GM20000 (cell line): ENCODE measurements at regions not wholly inside any gene's neighbourhood (a gene's known extent, or its start where the extent isn't known, plus 50 kb on each side); places are given as distances from the start of the nearest gene placed in this dataset.

Experiments used
- DNase-seq: peaks from one replicate; pipeline ENCODE4 v3.0.0; 2012; ENCODE audit warnings: low spot score
- TF ChIP-seq, protein P1 (sequence below): IDR thresholded peaks from 2 replicates; pipeline ENCODE4 v1.5.1; 2012; ENCODE audit warnings: mild to moderate bottlenecking, control low read depth; ENCODE audit errors: extremely low read depth, missing control alignments

DNA sequence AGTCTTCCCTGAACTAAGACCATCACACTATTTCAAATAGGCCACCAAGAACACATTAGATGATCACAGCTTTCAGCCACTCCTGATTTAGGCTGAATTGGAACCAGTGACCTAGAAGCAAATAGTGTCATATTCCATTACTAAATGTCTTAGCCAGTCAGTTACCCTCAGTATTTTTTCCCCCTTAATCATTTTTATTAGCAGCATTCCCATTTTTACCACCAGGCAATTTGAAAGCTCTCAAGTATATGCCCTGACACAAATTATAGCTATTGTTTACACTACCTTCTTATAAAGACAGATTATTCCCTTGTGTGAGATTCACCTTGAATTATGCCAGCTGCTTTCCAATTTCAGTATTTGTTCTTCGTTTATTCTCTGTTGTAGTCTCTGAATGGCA lies 1146.9 kb downstream of the PDHA2 start:
- TF ChIP-seq, protein P1, sequence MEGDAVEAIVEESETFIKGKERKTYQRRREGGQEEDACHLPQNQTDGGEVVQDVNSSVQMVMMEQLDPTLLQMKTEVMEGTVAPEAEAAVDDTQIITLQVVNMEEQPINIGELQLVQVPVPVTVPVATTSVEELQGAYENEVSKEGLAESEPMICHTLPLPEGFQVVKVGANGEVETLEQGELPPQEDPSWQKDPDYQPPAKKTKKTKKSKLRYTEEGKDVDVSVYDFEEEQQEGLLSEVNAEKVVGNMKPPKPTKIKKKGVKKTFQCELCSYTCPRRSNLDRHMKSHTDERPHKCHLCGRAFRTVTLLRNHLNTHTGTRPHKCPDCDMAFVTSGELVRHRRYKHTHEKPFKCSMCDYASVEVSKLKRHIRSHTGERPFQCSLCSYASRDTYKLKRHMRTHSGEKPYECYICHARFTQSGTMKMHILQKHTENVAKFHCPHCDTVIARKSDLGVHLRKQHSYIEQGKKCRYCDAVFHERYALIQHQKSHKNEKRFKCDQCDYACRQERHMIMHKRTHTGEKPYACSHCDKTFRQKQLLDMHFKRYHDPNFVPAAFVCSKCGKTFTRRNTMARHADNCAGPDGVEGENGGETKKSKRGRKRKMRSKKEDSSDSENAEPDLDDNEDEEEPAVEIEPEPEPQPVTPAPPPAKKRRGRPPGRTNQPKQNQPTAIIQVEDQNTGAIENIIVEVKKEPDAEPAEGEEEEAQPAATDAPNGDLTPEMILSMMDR: no peak
- DNase-seq: no peak

DNA sequence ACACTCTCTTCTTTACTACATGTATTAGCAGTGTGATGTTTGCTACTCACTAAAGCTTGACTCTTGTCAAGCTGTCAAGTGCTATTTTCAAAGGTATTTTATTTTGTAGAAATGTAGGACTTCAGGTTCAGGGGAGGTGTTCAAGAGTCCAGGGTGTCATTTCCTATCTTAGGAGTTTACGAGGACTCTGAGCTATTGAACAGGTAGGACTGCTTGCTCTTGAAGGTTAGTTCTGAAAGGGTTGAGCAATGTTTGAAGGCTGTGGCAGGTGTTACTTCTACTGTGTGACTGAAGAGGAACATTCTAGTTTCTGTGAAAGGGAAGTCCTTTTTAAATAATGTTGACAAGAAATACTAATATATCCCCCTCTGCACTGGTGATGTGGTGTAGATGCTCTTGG lies 1151.2 kb downstream of the PDHA2 start:
- TF ChIP-seq, protein P1: no peak
- no peak for DNase-seq

DNA sequence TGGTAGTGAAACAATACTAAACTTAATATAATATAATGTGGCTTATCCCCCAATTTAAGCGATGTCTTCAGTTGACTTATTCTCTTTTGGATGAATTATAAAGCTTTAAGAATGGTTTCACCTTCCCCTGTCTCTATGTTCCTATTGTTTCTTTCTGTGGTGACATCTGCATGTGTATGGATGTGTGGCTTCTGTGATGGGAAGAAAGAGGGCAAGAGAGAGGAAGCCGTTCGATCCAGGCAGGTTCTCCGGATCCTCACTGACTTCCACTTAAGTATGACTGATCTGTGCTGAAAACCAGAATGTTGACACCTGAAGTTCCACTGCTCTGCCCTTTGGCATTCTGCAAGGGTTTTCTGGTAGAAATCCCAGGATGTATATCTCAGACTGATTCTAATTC lies 1150.8 kb downstream of the STPG2 start:
- DNase-seq: no peak
- TF ChIP-seq, protein P1: no peak

DNA sequence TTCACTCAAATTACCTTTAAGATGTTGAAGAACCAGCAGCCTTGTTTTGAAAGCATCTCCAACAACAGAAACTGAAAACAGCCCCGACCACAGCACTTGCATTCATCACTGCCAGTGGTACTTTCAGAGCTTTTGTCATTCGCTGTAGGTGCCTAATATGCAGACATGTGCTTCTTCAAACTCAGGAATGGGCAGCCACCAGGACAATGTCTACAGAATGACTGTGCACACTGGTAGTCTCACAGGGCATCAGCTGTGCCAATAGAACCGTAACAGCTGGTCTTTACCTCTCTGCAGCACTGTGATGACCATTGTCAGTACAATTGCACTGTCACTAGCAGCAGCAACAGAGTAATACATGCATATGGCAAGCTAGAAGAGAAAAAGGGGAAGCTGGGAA lies 1149.7 kb downstream of the STPG2 start:
- no peak for DNase-seq
- TF ChIP-seq, protein P1: no peak

DNA sequence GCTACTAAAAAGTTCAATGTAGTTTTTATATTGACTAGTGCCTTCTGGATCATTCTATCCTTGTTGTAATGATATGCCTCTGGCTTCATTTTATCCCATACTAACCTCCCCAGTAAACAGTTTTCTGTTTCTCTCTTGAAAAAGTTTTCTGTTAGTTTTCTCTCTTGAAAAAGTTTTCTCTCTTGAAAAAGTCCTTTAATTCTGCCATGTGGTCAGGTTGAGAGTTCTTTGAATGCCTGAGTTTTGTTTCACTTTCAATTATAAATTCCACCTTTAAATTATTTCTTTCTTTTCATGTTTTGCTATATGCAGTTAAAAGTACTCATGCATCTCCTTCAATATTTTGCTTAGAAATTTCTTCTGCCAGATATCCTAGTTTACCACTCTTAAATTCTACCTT lies 1139.6 kb downstream of the STPG2 start:
- no peak for DNase-seq
- TF ChIP-seq, protein P1: no peak

DNA sequence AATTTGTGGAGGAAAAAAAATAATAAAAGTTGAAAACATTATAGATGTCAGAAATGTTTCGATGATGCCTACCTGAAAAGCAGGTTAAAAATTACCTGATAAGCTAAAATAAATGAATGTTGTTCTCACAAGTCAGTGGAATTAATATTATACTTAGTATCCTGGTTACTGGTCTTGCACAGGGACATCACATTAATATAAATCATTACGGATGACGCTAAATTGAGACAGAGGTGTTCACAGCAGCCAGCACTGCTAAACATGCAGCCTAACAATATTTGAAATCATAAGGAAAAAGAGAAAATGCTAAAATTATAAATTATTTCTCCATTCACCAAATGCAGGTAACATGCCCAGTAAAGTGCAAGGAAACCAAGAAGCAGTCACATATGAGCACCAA lies 1130.0 kb downstream of the STPG2 start:
- DNase-seq: no peak
- TF ChIP-seq, protein P1: no peak

DNA sequence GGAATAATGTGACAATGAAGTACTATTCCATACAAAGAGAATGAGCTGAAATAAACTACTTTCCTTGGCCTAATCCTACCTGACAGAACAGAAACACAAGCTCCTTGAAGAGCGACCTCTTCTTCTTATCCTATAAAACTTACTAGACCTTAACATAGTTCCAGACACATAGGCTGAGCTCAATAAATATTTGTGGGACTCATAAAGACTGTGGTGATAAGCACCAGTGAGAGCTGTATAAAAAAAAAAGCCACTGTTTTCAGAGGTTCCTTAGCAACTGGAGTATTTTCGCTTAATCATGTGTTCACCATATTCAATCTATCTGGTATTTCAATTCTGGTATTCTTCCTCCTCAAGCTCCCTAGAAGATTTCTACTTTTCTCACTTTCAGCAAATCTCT lies 1129.6 kb downstream of the STPG2 start:
- TF ChIP-seq, protein P1: no peak
- no peak for DNase-seq

DNA sequence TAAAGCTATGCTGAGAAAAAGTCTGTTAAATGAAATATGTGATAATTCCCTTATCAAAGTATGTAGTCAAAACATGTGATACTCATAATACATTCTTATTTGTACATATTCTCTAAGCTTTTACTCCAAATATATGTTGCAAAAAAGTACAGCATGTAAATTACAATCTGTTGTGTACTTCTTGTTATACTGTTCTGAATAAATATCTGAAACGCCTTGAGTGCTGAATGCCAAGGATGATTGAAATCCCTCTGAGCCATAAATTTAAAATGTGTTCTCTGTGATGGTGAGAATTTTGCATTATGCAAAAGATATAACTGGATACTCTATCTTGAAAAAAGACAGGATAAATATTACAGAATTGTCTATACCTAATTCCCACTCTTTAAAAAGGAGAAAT lies 1128.0 kb downstream of the STPG2 start:
- TF ChIP-seq, protein P1: no peak
- no peak for DNase-seq
